Activated CD4-positive, alpha-beta T cell treated with anti-CD3 and anti-CD28 coated beads, Interleukin-2, amount 50 U/mL, for 1 hour (primary cell): ENCODE measurements at regions not wholly inside any gene's neighbourhood (a gene's known extent, or its start where the extent isn't known, plus 50 kb on each side); places are given as distances from the start of the nearest gene placed in this dataset.
"Not testable (repeated sequence)": the region's sequence is repeated elsewhere in the genome, so short reads cannot be mapped to it uniquely, and the experiment has no call there.

Experiments
- DNase-seq: peaks from one replicate; pipeline ENCODE4 v3.0.0-alpha.2; 2020

GRCh38 chr14:51596488-51597117 is 55.1 kb upstream of the FRMD6 start:
- DNase-seq: no peak

DNA sequence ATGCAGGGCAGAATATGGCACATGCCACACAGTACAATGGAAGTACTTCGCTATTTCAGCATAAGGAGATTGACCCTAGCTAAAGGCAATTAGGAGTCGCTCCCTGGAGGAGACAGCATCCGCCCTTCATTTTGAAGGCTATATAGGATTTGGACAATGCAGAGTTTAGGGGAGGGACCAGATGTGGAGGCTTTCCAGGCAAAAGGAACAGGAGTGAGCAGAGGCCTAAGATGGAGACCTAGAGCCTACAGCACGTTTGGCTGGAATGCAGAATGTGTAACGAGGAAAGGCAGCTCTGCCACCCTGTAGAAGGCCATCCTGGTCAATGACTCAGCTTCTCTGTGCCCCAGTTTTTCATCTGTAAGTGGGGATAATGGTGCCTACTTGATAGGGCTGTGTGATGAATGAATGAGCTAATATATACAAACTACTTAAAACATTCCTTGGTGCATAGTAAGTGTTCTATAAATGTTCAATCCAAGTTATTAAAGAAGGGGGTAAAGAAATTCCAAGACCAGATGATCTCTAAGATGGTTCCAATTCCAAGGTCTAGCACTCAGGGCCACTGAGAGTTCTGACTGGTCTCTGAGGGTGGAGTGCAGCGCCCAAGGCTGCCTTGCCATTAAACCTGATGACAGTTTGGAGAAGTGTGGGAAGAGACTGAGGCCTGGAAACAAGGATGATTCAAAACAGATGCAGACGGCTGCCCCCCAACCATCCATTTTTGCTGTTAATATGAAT is 54.3 kb upstream of the FRMD6 start:
- no peak for DNase-seq

DNA sequence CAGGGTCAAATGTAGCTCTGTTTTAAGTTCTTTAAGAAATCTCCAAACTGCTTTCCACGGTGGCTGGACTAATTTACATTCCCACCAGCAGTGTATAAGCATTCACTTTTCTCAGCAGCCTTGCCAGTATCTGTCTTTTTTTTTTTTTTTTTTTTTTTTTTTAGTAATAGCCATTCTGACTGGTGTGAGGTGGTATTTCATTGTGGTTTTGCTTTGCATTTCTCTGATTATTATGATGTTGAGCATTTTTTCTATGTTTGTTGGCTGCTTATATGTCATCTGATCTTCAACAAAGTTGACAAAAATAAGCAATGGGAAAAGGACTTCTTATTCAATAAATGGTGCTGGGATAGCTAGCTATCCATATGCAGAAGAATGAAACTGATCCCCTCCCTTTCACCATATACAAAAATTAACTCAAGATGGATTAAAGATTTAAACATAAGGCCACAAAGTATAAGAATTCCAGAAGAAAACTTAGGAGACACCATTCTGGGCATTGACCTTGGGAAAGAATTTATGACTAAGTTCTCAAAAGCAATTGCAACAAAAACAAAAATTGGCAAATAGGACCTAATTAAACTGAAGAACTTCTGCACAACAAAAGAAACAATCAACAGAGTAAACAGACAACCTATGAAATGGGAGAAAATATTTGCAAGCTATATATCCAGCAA is 52.6 kb upstream of the FRMD6 start:
- DNase-seq: not testable (repeated sequence)

DNA sequence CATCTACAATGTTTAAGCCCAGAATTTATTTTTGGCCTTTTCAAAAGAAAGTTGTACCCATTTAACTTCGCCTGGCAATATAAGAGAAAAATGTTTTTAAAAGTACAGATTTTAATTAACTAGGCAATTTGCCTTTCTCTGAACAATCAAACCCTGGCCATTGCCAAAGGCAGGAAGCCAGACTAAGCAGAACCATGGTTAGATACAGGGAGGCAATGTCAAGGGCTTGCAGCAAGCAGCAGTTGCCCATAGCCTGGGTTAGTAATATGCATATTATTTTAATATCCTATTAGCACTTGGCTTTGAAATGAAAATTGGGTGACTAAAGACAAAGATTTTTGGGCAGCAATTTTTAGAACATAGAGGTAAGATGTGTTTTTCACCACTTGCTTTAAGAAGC is 51.1 kb upstream of the FRMD6 start:
- DNase-seq: no peak
